Rectal smooth muscle tissue (tissue), 1 donor: ENCODE measurements at regions not wholly inside any gene's neighbourhood (a gene's known extent, or its start where the extent isn't known, plus 50 kb on each side); places are given as distances from the start of the nearest gene placed in this dataset.
"Not testable (repeated sequence)": the region's sequence is repeated elsewhere in the genome, so short reads cannot be mapped to it uniquely, and the experiment has no call there.

Experiments
- H3K27ac ChIP-seq: one replicate; pipeline ENCODE4 v1.7.0; 2013; ENCODE audit warnings: low read depth, low read length, inconsistent platforms
- H3K27me3 ChIP-seq: one replicate; pipeline ENCODE4 v1.7.0; 2013; ENCODE audit warnings: low read length; ENCODE audit not compliant: control insufficient read depth, insufficient read depth
- H3K36me3 ChIP-seq: one replicate; pipeline ENCODE4 v1.7.0; 2013; ENCODE audit warnings: low read length; ENCODE audit not compliant: control insufficient read depth, insufficient read depth
- H3K4me1 ChIP-seq: one replicate; pipeline ENCODE4 v1.7.0; 2013; ENCODE audit warnings: low read length; ENCODE audit not compliant: control insufficient read depth, insufficient read depth
- H3K4me3 ChIP-seq: one replicate; pipeline ENCODE4 v1.7.0; 2013; ENCODE audit warnings: low read length
- H3K9ac ChIP-seq: one replicate; pipeline ENCODE4 v1.7.0; 2013; ENCODE audit warnings: low read length

- H3K4me1 ChIP-seq, H3K4me3 ChIP-seq, H3K27ac ChIP-seq, H3K9ac ChIP-seq, H3K36me3 ChIP-seq, H3K27me3 ChIP-seq: not testable (repeated sequence)
Measured at GRCh38 chr1:146656356-146657060, 281.6 kb upstream of the NBPF12 start.

DNA sequence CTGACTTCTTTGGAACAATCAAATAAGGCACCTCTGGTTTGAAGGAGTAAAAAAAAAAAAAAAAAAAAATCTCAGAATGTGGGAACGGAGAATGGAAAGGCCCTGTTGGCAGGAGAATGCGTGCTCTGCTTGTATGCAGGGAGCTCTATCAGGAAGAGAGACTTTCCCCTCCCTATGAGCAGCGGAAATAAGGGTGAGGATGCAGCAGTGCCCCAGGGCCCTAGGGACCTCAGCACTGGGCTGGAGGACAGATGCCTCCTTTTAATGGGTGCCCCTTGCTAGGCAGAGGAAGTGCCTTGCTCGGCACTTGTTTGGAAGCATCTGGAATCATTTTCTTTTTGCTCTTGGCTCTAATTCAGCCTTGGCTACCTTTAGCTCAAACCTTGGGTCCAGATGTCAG lies 283.4 kb upstream of the NBPF12 start:
- not testable (repeated sequence) for H3K4me3 ChIP-seq, H3K27ac ChIP-seq, H3K36me3 ChIP-seq, H3K4me1 ChIP-seq, H3K27me3 ChIP-seq, H3K9ac ChIP-seq

DNA sequence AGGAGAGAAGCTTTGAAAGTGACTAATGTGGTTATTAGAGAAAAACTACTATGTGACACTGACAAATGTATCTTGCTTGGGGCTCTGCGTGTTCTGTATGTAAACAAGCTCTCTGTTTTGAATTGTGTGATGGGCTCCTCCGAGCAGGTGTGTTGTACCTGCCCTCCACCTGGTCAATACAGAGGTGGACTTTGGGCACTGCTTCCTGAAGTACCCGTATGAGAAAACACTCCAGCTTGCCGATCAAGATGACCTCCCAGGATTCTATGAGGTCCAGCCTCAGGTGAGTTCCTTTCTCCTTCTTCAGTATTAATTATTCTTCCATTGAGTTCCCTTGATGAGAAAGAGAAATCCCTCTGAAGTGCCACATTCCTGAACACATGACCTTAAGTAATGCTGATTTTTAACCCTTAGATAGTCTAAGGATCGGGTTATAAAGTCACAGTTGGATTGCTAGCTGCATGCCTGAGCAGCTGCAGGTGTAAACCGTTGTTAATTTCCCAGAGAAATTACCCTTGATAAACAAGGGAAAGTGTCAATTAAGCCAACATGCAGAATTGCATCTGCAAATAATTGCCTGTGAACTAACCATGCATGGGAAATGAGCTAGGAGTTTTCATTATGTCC lies 292.0 kb upstream of the NBPF12 start:
- H3K27me3 ChIP-seq, H3K36me3 ChIP-seq, H3K4me3 ChIP-seq, H3K9ac ChIP-seq, H3K27ac ChIP-seq, H3K4me1 ChIP-seq: not testable (repeated sequence)

DNA sequence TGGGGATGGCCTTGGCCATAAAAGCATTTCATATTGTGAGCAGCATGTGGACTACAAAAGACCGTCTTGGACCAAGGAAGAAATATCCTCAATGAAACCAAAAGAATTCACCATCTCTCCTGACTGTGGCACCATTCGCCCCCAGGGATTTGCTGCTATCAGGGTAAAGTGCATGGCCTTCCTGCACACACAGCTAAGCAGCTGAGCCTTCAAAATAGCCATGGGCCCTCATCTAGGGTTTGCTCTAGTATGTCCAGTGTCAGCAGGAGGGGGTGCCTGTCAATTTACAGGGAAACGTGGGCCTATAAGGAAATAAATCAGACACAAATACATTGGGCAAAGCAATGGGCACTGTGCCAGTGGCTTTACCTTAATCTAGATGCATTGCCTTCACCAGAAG lies 296.6 kb upstream of the NBPF12 start:
- not testable (repeated sequence) for H3K27me3 ChIP-seq, H3K27ac ChIP-seq, H3K36me3 ChIP-seq, H3K4me3 ChIP-seq, H3K9ac ChIP-seq, H3K4me1 ChIP-seq

DNA sequence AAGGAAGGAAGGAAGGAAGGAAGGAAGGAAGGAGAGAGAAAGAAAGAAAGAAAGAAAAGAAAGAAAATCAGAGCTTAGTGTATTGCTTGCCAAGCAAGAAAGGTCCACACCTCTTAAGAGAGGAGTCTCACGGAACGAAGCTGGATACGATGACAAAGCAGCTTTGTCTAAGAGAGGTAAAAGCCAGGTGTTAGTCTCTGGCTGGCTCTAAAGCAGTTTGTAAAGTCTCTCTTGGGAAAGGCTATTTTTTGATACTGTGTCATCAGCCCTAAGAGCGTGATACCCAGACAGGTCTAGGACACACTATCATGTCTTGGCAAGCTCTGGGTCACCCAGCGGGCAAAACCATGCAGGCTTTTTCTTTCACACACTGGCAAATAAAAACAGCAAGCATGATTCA lies 297.5 kb upstream of the NBPF12 start:
- H3K27me3 ChIP-seq, H3K9ac ChIP-seq, H3K27ac ChIP-seq, H3K36me3 ChIP-seq, H3K4me3 ChIP-seq, H3K4me1 ChIP-seq: not testable (repeated sequence)

GRCh38 chr1:146630302-146630701 lies 307.8 kb upstream of the NBPF12 start:
- H3K27me3 ChIP-seq, H3K27ac ChIP-seq, H3K36me3 ChIP-seq, H3K4me3 ChIP-seq, H3K9ac ChIP-seq, H3K4me1 ChIP-seq: not testable (repeated sequence)

- H3K4me3 ChIP-seq, H3K4me1 ChIP-seq, H3K27ac ChIP-seq, H3K36me3 ChIP-seq, H3K27me3 ChIP-seq, H3K9ac ChIP-seq: not testable (repeated sequence)
Measured at GRCh38 chr1:146618582-146618981, 319.5 kb upstream of the NBPF12 start.

DNA sequence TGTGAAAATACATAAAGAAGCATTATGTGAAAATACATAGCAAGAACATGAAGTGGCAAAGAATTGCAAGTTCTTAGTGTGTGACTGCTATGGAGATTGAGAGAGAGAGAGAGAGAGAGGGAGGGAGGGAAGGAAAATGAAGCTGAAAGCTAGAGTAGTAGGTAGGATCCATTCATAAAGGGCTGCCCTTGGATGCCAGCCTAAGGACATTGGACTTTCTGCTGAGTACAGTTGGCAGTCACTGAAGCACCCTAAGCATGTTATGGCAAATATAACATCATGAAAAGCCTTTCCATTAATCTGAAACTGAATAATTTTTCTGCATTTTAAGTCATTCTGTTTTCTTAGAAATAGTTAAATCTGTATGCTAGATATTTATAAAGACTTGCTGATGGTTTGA lies 333.4 kb upstream of the NBPF12 start:
- H3K9ac ChIP-seq, H3K4me1 ChIP-seq, H3K36me3 ChIP-seq, H3K27me3 ChIP-seq, H3K27ac ChIP-seq, H3K4me3 ChIP-seq: not testable (repeated sequence)

- not testable (repeated sequence) for H3K27me3 ChIP-seq, H3K9ac ChIP-seq, H3K4me1 ChIP-seq, H3K4me3 ChIP-seq, H3K27ac ChIP-seq, H3K36me3 ChIP-seq
Measured at GRCh38 chr1:146600720-146601307, 337.3 kb upstream of the NBPF12 start.

DNA sequence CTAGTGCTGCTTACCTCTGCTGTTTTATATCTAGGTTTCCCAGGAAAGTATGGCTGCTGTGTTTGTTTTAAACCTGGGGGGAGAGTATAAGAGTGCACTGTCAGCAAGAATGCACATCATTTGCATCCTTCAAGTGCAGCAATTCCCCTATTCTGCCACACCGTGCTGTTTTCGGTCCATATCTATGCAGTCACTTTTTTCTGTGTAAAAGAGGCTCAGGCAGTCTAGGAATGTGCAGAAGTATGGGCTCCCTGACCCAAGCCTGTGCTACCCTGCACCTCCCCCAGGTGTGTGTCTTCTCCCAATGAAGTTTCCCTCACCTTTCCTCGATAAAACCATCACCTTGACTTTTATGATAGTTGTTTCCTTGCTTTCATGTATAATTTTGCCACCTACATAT lies 338.2 kb upstream of the NBPF12 start:
- not testable (repeated sequence) for H3K4me1 ChIP-seq, H3K27ac ChIP-seq, H3K27me3 ChIP-seq, H3K36me3 ChIP-seq, H3K4me3 ChIP-seq, H3K9ac ChIP-seq

- H3K27ac ChIP-seq, H3K36me3 ChIP-seq, H3K4me1 ChIP-seq, H3K9ac ChIP-seq, H3K27me3 ChIP-seq, H3K4me3 ChIP-seq: not testable (repeated sequence)
Measured at GRCh38 chr1:146581229-146581628, 352.4 kb upstream of the NOTCH2NLA start.

GRCh38 chr1:146567541-146567940 lies 338.7 kb upstream of the NOTCH2NLA start:
- H3K4me3 ChIP-seq, H3K36me3 ChIP-seq, H3K27ac ChIP-seq, H3K9ac ChIP-seq, H3K27me3 ChIP-seq, H3K4me1 ChIP-seq: not testable (repeated sequence)

DNA sequence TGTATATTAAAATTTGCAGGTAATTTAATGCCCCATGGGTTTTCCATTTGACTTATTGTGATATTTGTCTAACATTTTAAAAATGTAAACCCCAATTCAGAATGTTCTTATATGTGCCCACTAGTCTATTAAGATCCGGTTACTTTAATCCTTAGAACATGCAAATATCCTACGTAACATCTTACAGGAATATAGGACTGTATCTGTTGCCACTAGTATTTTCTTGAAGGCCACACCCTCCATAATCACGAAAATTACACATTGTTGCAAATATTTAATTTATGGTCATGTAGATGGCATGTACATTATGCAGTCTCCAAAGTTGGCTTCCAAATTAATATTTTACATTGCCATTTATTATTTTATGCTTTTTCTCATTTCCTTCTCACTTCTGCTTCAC lies 329.2 kb upstream of the NOTCH2NLA start:
- H3K27me3 ChIP-seq, H3K36me3 ChIP-seq, H3K4me3 ChIP-seq, H3K9ac ChIP-seq, H3K27ac ChIP-seq, H3K4me1 ChIP-seq: not testable (repeated sequence)
